ENCODE measurements at regions not wholly inside any gene's neighbourhood (a gene's known extent, or its start where the extent isn't known, plus 50 kb on each side); places are given as distances from the start of the nearest gene placed in this dataset.

DNA sequence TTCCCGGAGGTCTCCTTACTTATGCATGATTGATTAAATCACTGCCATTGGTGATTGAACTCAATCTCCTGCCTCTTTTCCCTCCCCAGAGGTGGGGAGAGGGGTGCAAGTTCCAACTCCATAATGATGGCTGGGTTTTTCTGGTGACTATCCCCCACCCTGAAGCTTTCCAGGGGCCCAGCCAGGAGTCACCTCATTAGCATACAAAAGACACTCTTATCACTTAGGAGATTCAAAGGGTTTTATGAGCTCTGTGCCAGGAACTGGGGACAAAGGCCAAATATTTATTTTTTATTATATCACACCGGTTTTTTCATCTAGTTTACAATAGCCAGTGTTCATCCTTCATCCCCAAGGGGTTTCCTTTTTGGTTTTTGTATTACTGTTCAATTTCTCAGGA lies 300.7 kb downstream of the ETNK1 start:
- Histone ChIP-seq H3K9me2 (replicated peaks; ENCODE audit: control insufficient read depth, low read length) (no peaks in the 10 kb centered on the region), H3K4me3 (ENCODE audit: low read length) (no peak overlapping the region), H3K79me2 (ENCODE audit: control insufficient read depth, low read length) (no peaks in the 10 kb centered on the region), H3K27ac (ENCODE audit: low read depth, low read length) (no peak overlapping the region), H4K20me1 (ENCODE audit: control insufficient read depth, insufficient read depth, low read depth, low read length) (no peaks in the 10 kb centered on the region), H3K27me3 (ENCODE audit: control insufficient read depth, low read length) (no peaks in the 10 kb centered on the region), H3K4me1 (ENCODE audit: control insufficient read depth, low read length) (no peaks in the 10 kb centered on the region), H3K36me3 (ENCODE audit: control insufficient read depth, low read length) (no peaks in the 10 kb centered on the region), H3F3A (ENCODE audit: control insufficient read depth, insufficient read depth) (no peaks in the 10 kb centered on the region), H3K4me2 (ENCODE audit: low read length) (no peak overlapping the region), H3K9me3 (ENCODE audit: control insufficient read depth, insufficient read depth, low read length) (no peaks in the 10 kb centered on the region)
- TF ChIP-seq, protein P1, sequence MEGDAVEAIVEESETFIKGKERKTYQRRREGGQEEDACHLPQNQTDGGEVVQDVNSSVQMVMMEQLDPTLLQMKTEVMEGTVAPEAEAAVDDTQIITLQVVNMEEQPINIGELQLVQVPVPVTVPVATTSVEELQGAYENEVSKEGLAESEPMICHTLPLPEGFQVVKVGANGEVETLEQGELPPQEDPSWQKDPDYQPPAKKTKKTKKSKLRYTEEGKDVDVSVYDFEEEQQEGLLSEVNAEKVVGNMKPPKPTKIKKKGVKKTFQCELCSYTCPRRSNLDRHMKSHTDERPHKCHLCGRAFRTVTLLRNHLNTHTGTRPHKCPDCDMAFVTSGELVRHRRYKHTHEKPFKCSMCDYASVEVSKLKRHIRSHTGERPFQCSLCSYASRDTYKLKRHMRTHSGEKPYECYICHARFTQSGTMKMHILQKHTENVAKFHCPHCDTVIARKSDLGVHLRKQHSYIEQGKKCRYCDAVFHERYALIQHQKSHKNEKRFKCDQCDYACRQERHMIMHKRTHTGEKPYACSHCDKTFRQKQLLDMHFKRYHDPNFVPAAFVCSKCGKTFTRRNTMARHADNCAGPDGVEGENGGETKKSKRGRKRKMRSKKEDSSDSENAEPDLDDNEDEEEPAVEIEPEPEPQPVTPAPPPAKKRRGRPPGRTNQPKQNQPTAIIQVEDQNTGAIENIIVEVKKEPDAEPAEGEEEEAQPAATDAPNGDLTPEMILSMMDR (IDR thresholded peaks at IDR 0.05; ENCODE audit: low read depth, low read length, poor library complexity, severe bottlenecking): no peak
- TF ChIP-seq EZH2phosphoT487 (IDR thresholded peaks at IDR 0.05; ENCODE audit: borderline replicate concordance, low read length): no peak

DNA sequence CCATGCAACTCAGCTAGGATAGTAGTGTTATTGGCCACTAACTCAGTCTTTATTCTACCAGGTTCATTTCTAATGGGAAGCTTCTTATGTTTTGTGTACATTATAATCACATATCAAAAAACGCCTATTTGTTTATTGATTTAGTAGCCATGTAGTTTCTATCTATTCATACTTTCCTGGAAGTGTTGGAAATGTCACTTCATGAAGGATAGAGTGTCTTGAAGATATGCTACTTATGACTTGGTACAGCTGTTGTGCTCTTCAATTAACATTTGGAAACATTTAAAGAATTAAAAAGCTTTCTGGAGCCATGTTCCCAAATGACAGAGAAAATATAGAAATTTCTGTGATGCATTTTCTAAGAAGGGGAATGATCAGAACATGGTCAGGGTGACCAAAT lies 307.5 kb downstream of the ETNK1 start:
- Histone ChIP-seq H3K4me3 (ENCODE audit: low read length) (no peak overlapping the region), H3K79me2 (ENCODE audit: control insufficient read depth, low read length) (no peaks in the 10 kb centered on the region), H3K4me2 (ENCODE audit: low read length) (no peak overlapping the region), H3K27me3 (ENCODE audit: control insufficient read depth, low read length) (no peaks in the 10 kb centered on the region), H3K4me1 (ENCODE audit: control insufficient read depth, low read length) (no peaks in the 10 kb centered on the region), H3K9me2 (replicated peaks; ENCODE audit: control insufficient read depth, low read length) (no peaks in the 10 kb centered on the region), H3K27ac (ENCODE audit: low read depth, low read length) (no peak overlapping the region), H4K20me1 (ENCODE audit: control insufficient read depth, insufficient read depth, low read depth, low read length) (no peaks in the 10 kb centered on the region), H3F3A (ENCODE audit: control insufficient read depth, insufficient read depth) (no peaks in the 10 kb centered on the region), H3K9me3 (ENCODE audit: control insufficient read depth, insufficient read depth, low read length) (no peaks in the 10 kb centered on the region), H3K36me3 (ENCODE audit: control insufficient read depth, low read length) (no peaks in the 10 kb centered on the region)
- TF ChIP-seq EZH2phosphoT487 (IDR thresholded peaks at IDR 0.05; ENCODE audit: borderline replicate concordance, low read length): no peak
- TF ChIP-seq, protein P1 (IDR thresholded peaks at IDR 0.05; ENCODE audit: low read depth, low read length, poor library complexity, severe bottlenecking): no peak

DNA sequence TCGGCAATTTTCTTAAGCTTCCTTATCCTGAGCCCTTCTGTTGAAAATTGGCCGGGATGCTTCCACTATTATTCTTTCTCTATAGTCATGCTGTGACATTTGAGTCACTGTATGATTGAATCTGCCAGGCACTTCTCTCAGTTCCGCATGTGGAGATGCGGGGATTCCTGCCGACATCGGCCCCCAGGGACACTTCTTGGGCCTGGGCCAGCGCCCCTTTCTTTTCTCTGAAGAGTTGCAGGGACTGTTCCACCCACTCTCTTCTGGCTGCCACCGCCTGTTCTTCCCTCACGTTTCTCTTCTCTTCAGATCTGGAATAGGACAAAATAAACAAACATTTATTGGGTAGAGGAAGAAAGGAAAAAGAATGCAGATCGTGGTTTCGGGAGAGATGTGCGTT lies 310.1 kb downstream of the ETNK1 start:
- no peak overlapping the region for H3K4me2 ChIP-seq (ENCODE audit: low read length)
- H3K9me3 ChIP-seq (ENCODE audit: control insufficient read depth, insufficient read depth, low read length): no peaks in the 10 kb centered on the region
- no peaks in the 10 kb centered on the region for H4K20me1 ChIP-seq (ENCODE audit: control insufficient read depth, insufficient read depth, low read depth, low read length)
- H3K79me2 ChIP-seq (ENCODE audit: control insufficient read depth, low read length): no peaks in the 10 kb centered on the region
- no peaks in the 10 kb centered on the region for H3K36me3 ChIP-seq (ENCODE audit: control insufficient read depth, low read length)
- H3K27ac ChIP-seq (ENCODE audit: low read depth, low read length): no peak overlapping the region
- H3F3A ChIP-seq (ENCODE audit: control insufficient read depth, insufficient read depth): no peaks in the 10 kb centered on the region
- TF ChIP-seq, protein P1 (IDR thresholded peaks at IDR 0.05; ENCODE audit: low read depth, low read length, poor library complexity, severe bottlenecking): no peak
- TF ChIP-seq EZH2phosphoT487 (IDR thresholded peaks at IDR 0.05; ENCODE audit: borderline replicate concordance, low read length): no peak
- H3K27me3 ChIP-seq (ENCODE audit: control insufficient read depth, low read length): no peaks in the 10 kb centered on the region
- no peaks in the 10 kb centered on the region for H3K9me2 ChIP-seq (replicated peaks; ENCODE audit: control insufficient read depth, low read length)
- no peaks in the 10 kb centered on the region for H3K4me1 ChIP-seq (ENCODE audit: control insufficient read depth, low read length)
- no peak overlapping the region for H3K4me3 ChIP-seq (ENCODE audit: low read length)

DNA sequence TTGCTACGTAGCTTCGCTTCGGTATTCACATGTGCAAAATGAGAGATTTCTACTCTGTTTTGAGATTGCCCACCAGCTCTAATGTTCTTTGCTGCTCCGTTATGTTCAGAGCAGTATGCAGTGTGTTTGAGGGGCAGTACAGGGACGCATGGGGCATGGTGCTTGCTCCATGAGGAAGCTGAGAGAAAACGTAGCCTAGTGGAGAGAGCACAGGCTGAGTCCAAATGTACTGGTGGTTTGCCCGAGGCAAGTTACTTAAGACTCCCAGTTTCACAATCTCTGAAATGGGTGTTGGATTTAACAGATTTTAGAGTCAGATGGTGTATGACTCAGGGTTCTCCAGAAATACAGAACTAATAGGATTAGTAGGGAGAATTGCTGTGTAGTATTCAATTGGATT lies 310.5 kb downstream of the ETNK1 start:
- no peak overlapping the region for H3K27ac ChIP-seq (ENCODE audit: low read depth, low read length)
- H3K36me3 ChIP-seq (ENCODE audit: control insufficient read depth, low read length): no peaks in the 10 kb centered on the region
- no peaks in the 10 kb centered on the region for H3K9me2 ChIP-seq (replicated peaks; ENCODE audit: control insufficient read depth, low read length)
- H3F3A ChIP-seq (ENCODE audit: control insufficient read depth, insufficient read depth): no peaks in the 10 kb centered on the region
- no peaks in the 10 kb centered on the region for H3K79me2 ChIP-seq (ENCODE audit: control insufficient read depth, low read length)
- no peaks in the 10 kb centered on the region for H3K9me3 ChIP-seq (ENCODE audit: control insufficient read depth, insufficient read depth, low read length)
- H3K4me2 ChIP-seq (ENCODE audit: low read length): no peak overlapping the region
- no peaks in the 10 kb centered on the region for H4K20me1 ChIP-seq (ENCODE audit: control insufficient read depth, insufficient read depth, low read depth, low read length)
- H3K27me3 ChIP-seq (ENCODE audit: control insufficient read depth, low read length): no peaks in the 10 kb centered on the region
- H3K4me1 ChIP-seq (ENCODE audit: control insufficient read depth, low read length): no peaks in the 10 kb centered on the region
- H3K4me3 ChIP-seq (ENCODE audit: low read length): no peak overlapping the region
- TF ChIP-seq, protein P1 (IDR thresholded peaks at IDR 0.05; ENCODE audit: low read depth, low read length, poor library complexity, severe bottlenecking): no peak
- TF ChIP-seq EZH2phosphoT487 (IDR thresholded peaks at IDR 0.05; ENCODE audit: borderline replicate concordance, low read length): no peak
